ENCODE measurements at regions not wholly inside any gene's neighbourhood (a gene's known extent, or its start where the extent isn't known, plus 50 kb on each side); places are given as distances from the start of the nearest gene placed in this dataset.

GRCh38 chr2:187878112-187878511 lies 323.9 kb upstream of the TFPI start:
- Histone ChIP-seq H3K4me3 (ENCODE audit: insufficient read depth, low read depth, low read length) (no peak overlapping the region), H3K9me1 (ENCODE audit: insufficient read depth, low read length) (no peaks in the 10 kb centered on the region), H3K36me3 (ENCODE audit: control insufficient read depth, insufficient read depth, low read length) (no peaks in the 10 kb centered on the region), H2BK120ac (ENCODE audit: low read depth, low read length) (no peak overlapping the region), H3K79me1 (ENCODE audit: low read depth in 1 of 2, low read length in 2 of 2) (no peaks in the 10 kb centered on the region), H3K56ac (ENCODE audit: extremely low read depth, insufficient read depth, low read length) (no peak overlapping the region), H3K27ac (ENCODE audit: insufficient read depth, low read length) (no peak overlapping the region), H2BK15ac (ENCODE audit: low read depth, low read length) (no peak overlapping the region), H2AK5ac (ENCODE audit: low read depth, low read length) (no peak overlapping the region), H3K27me3 (ENCODE audit: control insufficient read depth, insufficient read depth, low read length) (no peaks in the 10 kb centered on the region), H4K91ac (ENCODE audit: insufficient read depth, low read depth, low read length) (no peak overlapping the region), H4K8ac (ENCODE audit: low read depth in 2 of 2, low read length in 2 of 2) (no peak overlapping the region), H2BK20ac (ENCODE audit: low read depth, low read length) (no peak overlapping the region), H2BK5ac (ENCODE audit: low read depth, low read length, poor library complexity, severe bottlenecking) (no peak overlapping the region), H3K9ac (ENCODE audit: low read depth, low read length) (no peak overlapping the region), H3K23ac (ENCODE audit: low read depth, low read length) (no peak overlapping the region), H3K14ac (replicated peaks; ENCODE audit: low read depth, low read length) (no peak overlapping the region), H3K18ac (ENCODE audit: low read depth, low read length) (no peak overlapping the region), H2AFZ (replicated peaks; ENCODE audit: low read length, poor library complexity) (no peak overlapping the region), H3K9me3 (ENCODE audit: control insufficient read depth, insufficient read depth, low read length) (no peaks in the 10 kb centered on the region), H2AK9ac (replicated peaks; ENCODE audit: low read depth, low read length, poor library complexity) (no peak overlapping the region), H4K20me1 (ENCODE audit: insufficient read depth, low read length) (no peaks in the 10 kb centered on the region), H3K4me2 (ENCODE audit: low read depth, low read length) (no peak overlapping the region), H3K4ac (ENCODE audit: low read depth, low read length) (no peak overlapping the region), H3K4me1 (ENCODE audit: control insufficient read depth, insufficient read depth, low read length) (no peaks in the 10 kb centered on the region), H4K5ac (ENCODE audit: low read depth, low read length) (no peak overlapping the region)
- POLR2A ChIA-PET (ENCODE audit: unreplicated experiment) = no interaction called here
- no peak for TF ChIP-seq MAZ (IDR thresholded peaks at IDR 0.05; ENCODE audit: borderline replicate concordance, low read depth, low read length)
- TF ChIP-seq CEBPB (IDR thresholded peaks at IDR 0.05; ENCODE audit: low read depth, low read length) = no peak
- TF ChIP-seq MXI1 (IDR thresholded peaks at IDR 0.05; ENCODE audit: borderline replicate concordance, low read depth, low read length) = no peak
- no peak for TF ChIP-seq RFX5 (IDR thresholded peaks at IDR 0.05; ENCODE audit: low read depth, low read length)
- TF ChIP-seq USF2 (IDR thresholded peaks at IDR 0.05; ENCODE audit: low read depth, low read length) = no peak
- no peak for TF ChIP-seq SMC3 (IDR thresholded peaks at IDR 0.05; ENCODE audit: low read depth, low read length)
- dilution Hi-C loops (cut with HindIII; ENCODE audit: low sequenced_read_pairs, unreplicated experiment) = no loop called here
- in situ Hi-C loops (cut with MboI; ENCODE audit: low sequenced_read_pairs) = no loop called here
- no CpG with 5 or more reads among the region's 1 CpG for WGBS, 2 experiments (ENCODE audit: extremely low coverage in 2 of 2, insufficient read length in 1 of 2)
- CTCF ChIA-PET = no interaction called here
- DNase-seq = no peak
- no peak for ATAC-seq (ENCODE audit: low read depth)
- intact Hi-C loops (cut with micrococcal nuclease) = no loop called here
- no TSS peak for BruUV-seq (replicated peaks)
